Inferior parietal cortex (tissue), 1 donor: ENCODE measurements at regions not wholly inside any gene's neighbourhood (a gene's known extent, or its start where the extent isn't known, plus 50 kb on each side); places are given as distances from the start of the nearest gene placed in this dataset.
"Not testable (repeated sequence)": the region's sequence is repeated elsewhere in the genome, so short reads cannot be mapped to it uniquely, and the experiment has no call there.

ENCODE experiments used
- DNase-seq: peaks from one replicate; pipeline ENCODE4 v3.0.0-alpha.2; 2016; ENCODE audit errors: extremely low spot score

DNA sequence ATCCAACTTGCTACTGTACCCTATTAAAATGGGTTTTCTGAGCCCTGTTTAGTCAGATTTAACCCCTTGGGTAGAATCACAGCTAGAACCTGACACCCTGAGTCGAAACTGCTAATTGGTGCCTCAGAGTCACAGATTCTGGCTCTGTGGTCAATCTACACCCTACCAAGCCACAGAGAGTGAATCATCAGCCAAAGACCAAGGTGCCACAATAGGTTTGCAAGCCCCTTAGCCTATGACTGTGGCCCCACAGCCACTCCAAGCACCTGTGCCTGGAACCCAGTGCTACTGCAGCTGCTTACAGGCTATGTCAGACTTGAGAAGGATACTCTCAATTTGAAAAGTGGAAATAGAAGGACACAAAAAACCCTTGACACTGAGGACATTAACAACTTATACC lies 202.8 kb upstream of the KCND2 start:
- DNase-seq = no peak

DNA sequence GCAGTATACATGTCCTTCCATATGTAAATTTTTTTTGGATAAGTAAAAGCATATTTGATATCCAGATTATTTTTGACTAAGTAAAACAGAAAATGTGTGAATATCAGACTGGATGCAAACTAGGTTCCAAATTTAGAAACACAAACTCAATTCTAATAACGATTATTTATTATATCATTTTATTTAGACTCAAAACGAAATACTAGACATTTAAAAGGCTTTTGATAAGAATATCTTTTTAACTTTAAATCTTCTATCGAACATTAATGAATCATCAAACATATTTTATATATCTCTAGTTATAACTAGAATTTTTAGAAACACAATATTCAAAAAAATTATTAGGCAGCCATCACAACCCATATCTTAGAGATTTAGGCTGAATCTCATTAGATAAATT lies 195.2 kb upstream of the KCND2 start:
- no peak for DNase-seq

DNA sequence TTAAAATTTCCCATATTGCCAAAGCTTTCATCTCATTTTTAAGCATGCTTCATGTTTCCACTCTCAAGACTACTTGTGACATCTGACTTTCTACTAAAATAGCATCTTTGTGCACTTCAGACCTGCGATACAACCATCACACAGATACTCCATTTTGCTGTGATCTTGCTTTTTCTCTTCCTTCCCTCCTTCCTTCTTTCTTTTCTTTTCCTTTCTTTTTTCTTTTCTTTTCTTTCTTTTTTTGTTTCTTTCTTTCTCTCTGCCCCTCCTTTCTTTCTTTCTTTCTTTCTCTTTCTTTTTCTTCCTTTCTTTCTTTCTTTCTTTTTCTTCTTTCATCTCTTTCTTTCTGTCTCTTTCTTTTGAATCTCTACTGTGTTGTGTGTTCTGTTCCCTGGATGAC lies 194.0 kb upstream of the KCND2 start:
- DNase-seq = no peak

DNA sequence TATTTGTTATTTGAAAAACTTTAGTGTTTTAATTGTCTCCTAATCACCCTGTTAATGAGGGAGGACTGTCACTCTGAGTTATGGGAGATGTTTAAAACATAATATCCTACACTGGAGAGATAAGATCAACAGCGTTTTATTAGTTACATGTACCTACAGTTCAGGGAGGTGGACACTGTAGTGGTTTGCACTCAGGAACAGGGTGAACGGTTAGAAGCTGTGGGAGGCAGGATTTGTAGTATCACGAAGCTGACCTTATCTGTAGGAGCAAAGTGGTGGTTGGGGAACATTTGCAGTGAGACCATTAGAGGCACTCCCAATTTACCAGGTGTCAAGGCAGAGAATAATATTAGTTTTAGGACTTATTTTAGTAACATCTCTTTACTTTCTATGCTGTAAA lies 193.3 kb upstream of the KCND2 start:
- no peak for DNase-seq

DNA sequence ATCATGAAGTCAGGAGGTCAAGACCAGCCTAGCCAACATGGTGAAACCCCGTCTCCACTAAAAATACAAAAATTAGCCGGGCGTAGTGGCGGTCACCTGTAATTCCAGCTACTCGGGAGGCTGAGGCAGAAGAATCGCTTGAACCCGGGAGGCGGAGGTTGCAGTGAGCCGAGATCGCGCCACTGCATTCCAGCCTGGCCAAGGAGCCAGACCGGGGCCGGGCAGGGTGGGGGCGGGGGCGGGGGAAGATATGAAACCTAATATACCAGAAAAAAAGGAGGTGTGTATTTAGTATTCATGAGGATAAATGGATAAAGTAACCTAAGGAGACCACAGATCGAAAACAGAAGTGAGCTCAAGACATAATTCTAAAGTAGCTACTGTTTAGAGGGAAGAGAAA lies 186.5 kb upstream of the KCND2 start:
- DNase-seq = not testable (repeated sequence)

DNA sequence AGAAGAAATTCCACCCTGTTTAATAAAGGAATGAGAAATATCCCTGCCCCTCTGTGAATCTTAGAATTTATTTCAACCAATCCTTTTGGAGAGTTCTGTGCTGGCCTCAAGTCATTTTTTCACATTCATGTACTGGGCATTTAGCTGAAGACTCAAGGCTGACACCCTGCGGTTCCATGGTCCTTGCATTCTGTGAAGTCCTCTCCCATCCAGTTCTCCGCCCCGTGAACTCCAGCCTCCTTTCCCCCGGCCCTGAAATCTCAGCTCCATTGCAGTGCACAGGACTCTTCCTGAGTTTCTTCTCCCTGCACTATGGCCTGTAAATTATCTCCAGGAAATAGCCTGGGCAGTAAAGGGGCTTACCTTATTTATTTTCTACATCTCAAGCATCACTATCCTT lies 183.0 kb upstream of the KCND2 start:
- DNase-seq = no peak

DNA sequence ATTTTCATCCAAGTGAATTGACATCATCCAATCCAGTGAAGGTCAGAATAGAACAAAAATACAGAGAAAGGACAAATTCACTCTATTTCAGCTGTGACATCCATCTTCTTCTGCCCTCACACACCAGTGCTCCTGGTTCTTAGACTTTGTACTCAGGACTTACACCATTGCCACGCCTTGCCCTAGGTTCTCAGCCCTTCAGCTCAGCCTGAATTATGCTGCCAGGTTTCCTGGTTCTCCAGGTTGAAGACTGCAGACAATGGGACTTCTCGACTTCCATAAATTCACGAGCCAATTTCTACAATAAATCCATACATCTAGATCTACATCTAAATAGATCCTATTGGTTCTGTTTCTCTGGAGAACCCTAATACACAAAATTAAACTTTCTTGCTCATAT lies 181.2 kb upstream of the KCND2 start:
- DNase-seq = no peak

DNA sequence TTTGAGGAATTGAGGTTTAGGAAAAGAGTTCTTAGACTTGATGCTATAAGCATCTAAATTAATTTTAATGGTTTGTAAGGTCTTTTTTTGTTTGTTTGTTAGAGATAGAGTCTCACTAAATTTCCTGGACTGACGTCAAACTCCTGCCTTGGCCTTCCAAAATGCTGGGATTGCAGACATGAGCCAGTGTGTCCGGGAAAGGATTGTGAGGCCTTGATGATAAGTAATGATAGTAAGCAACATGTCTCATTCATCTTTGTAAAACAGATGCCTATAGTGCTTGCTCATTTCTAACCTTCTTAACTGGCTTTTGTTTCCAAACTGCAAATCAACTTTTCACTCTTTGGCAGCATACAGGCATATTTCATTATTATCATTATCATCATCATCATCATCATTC lies 176.0 kb upstream of the KCND2 start:
- no peak for DNase-seq

DNA sequence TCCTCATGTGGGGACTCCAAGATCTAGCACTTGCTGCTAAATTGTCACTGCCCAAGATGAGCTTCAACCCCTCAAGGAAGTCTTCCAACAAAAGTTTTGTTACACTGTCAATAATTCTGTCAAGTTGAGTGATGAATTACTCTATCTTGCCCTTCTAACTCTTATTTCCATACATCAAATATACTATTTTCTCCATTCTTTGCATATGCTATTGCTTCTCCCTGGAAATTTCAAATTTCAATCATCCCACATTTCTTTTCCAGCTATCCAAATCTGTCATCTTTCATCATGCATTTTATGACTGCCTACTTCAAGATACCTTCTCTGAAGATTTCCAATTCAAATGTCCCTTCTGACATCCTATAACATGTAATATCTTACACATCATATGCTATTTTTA lies 175.2 kb upstream of the KCND2 start:
- no peak for DNase-seq

DNA sequence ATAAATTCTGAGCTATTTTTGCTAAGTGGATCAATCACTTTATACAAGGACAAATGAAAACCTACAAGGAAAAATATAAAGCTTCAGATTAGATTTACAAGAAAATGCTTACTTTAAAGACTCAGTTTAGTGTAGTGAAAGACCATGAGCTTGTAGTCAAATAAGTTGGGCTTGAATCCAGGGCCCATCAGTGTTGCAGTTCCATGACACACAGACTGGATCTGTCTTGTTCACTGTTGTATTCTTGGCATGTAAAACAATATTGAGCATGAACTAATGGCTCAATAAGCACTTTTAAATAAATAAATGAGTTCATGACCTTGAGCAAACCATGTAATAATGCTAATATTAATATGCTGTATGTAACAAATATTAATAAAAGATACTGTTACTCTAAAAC lies 164.6 kb upstream of the KCND2 start:
- DNase-seq = no peak

DNA sequence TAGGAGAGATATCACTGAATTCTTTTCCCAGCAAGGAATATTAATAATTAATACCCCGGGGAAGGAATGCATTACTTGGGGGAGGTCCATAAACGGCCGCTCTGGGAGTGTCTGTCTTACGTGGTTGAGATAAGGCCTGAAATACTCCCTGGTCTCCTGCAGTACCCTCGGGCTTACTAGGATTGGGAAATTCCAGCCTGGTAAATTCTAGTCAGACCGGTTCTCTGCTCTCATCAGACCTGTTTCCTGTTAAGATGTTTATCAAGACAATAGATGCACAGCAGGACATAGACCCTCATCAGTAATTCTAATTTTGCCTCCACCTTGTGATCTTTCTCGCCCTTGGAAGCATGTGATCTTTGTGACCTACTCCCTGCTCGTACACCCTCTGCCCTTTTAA lies 162.8 kb upstream of the KCND2 start:
- no peak for DNase-seq

DNA sequence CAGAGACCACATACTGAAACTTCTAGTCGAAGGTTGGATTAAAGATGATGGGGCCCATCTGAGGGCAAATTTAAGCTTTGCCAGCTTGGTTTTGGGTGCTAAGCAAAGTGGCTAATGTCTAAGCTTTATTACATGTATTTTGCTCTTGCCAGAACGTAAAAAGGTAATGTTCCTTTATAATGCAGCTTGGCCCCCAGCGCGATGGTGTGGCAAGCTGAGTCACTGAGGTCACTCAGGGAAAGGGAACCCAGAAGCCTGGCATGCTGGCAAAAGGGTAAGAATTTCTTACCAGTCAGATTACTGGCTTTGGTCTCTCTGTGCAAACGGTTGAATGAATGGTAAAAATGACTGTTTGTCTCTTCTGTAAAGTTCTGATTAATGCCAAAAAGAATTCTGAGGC lies 158.3 kb upstream of the KCND2 start:
- DNase-seq = no peak

DNA sequence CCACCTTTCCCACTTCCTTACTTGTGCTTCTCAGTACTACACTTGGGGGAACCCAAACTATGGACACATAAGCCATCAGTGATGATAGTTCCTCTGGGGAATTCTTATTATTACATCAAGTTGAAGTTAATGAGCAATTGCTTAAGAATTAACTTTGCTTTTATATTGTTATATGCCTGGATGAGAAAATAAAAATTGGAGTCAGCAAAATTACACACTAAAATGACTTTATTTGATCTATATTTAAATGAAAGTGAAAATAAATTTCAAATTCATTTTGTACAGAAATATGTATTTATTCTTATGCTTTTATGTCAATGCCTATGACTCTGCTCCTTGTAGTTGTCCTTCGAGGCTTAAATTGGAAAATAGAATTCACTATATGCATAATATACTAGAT lies 149.4 kb upstream of the KCND2 start:
- DNase-seq = no peak

DNA sequence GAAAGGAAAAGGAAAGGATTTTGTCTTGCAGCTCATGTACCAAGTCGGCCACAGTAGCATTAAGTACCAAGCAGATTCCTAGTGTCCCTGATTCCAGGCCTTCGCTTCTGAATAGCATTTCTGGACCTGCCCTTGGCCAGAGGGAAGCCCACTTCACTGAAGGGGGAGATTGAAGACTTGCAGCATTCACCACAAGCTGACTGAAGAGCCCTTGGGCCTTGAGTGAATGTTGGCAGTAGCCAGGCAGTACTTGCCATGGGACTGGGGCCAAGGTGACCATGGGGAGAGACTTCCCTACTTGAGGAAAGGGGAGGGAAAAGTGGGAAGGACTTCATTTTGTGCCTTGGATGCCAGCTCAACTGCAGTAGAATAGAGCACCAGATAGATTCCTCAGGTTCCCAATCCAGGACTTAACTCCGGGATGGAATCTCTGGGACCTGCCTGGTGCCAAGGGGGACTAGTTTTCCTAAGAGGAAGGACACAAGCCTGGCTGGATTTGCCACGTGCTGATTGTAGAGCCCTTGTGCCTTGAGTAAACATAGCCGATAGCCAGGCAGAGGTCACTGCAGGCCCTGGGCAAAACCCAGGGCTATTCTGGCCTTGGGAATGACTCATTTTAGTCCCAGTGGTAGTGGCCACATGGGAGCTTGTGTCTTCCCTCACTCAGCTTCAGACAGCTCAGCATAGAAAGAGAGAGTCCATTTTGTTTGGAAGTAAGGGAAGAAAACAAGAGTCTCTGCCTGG lies 141.7 kb upstream of the KCND2 start:
- DNase-seq = no peak

DNA sequence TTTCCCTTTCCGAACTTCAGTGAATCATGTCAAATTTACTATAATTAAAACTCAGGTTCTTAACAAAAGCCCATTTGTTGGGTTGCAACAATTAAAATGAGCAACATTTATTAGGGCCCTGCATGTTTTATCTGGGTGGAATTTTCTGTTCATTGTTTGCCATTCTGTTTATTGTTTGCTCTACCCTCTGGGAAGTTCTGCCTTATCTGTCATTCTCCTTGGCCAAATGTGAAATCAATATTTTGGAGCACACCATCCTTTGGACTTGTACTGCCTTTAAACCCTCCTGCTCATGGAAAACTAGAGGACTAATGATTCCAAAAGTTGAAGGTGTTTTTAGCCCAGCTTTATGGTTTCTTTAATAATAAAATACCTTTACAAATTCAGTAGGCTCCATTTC lies 134.5 kb upstream of the KCND2 start:
- no peak for DNase-seq

DNA sequence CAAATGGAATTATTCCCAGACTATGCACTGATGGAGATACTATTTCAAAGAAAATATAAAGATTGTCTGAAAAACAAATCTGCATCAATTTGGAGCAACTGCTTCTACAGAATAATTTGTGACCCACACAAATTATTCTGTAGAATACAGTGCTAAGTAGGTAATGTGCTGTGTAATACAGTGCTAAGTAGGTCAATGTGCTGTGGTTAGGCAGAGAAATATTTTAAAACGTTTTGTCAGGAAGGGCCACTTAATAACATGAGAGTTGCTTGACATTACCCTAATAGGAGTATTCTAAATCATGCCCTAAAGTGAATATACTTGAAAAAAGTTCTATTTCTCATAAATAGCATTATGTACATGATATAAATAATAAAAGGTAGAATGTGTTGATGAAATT lies 116.5 kb upstream of the KCND2 start:
- no peak for DNase-seq

DNA sequence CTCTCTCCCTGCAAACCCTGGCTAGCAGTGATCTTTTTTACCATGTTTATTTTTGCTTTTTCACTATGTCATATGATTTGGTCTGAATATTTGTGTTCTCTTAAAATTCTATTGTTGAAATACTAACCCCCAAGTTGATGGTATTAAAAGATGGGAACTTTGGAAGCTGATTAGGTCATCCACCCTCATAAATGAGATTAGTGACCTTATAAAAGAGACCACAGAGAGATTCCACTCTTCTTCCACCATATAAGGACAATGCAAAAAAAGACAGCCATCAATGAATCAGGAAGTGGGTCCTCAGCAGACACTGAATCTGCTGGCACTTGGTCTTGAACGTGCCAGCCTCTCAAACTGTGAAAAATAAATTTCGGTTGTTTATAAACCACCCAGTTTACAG lies 112.8 kb upstream of the KCND2 start:
- no peak for DNase-seq

DNA sequence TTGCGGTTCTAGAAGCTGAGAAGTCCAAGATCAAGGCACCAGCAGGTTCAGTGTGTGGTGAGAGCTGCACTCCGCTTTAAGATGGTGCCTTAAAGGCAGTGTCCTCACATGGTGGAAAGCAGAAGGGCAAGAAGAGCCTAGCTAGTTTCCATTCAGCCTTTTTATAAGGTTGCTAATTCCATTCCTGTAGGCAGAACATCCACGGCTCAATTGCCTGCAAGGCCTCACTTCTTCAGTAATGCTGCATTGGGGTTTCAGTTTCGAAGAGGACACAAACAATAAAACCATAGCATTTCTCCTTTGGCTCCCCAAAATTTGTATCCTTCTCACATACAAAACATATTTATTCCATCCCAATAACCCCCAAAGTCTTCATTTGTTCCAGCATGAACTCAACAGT lies 109.5 kb upstream of the KCND2 start:
- DNase-seq = no peak

DNA sequence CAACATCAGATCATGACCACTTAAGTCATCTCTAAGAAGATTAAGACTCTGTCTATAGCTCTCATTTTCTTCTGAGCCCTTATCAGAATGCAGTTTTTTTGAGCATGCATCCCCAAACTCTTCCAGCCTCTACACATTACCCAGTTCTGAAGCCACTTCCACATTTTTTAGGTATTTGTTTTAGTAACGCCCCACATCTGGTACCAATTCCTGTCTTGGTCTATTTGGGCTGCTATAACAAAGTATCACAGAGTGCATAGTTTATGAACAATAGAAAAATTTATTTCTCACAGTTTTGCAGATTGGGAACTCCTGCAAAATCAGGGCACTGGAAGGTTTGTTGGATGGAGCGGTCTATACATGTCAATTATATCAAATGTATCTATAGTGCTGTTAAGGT lies 107.7 kb upstream of the KCND2 start:
- DNase-seq = no peak

DNA sequence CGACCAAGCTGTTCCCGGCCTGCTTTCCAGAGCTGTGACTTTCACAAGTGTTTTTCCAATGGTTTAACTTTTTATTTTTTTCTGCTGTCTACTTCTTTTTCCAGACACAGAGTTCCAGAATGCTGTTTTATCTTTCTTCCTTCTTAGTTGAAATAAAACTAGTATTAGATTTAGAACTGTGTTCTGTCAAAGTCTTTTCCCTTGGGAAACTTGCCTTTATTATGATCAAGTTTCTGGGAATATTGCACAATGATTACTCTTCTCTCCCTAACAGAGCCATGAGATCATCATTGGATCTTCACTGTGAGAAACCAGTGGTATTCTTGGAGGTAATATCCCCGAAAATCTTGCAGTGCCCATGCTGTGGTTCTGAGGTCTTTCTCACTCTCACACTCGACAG lies 104.9 kb upstream of the KCND2 start:
- DNase-seq = no peak

DNA sequence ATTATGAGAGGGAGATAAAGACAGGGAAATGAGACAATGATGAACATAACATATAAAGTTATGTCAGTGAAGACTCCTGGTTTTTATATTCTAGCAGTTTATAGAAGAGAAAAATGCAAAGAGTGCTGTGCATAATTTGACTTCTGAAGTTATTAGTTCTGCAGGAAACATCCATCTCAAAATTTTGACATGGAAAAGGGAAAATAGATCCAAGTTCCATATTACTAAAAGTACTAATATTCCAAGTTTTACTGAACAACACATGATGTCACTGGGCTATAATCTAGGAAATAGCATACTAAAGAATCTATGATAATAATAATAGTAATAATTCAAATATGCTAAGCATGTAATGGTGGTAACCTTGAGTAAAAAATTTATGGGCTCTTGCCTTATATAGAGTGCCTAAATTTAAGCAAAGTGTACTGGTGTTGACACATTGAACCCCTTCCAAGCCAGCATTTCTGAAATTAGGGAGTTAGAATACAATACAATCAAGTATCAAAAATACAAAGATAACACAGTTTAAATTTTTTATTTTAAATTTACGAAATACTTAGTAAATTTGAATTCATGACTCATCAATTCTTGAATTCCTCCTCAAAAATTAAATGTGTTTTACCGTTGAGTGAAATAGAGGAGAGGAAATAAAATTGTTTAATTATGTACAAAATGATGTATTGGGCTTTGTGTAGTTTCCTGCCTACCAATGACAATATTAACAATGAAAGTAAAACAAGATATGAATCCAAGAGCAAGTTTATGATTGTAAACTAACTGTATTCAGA lies 102.8 kb upstream of the KCND2 start:
- no peak for DNase-seq

DNA sequence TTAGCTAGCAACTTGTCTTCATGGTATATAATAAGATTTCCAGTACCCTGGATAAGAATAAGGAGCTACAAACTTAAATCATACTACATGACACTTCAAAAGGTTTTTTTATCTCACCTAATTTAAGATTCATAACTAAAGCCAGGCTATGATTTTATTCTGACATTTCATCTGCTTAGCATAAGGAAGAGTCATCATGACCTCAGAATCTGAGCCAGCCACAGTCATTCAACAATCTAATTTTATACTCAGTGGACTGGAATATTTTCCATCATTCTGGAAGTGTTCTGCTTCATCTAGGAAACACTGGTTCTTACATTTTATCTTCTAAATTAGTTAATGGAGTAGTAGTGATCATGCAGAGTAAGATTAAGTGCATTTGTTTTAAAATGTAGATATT lies 102.1 kb upstream of the KCND2 start:
- DNase-seq = no peak

DNA sequence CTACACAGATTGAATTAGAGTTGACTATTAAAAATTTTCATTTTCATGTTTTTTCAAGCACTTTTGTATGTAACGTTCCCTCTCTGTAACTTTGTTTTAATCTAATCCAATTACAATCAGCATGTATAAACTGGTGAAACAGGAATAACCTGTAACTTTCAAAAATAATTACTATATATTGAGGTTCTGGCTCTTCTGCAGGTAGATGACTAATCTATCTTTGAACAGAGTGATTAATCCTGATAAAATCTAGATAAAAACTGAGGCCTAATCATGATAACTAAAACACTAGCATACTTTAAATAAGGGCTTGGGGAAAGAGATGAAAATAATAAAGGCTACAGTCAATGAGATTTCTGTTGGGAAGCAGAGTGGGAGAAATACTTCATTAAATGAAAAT lies 101.6 kb upstream of the KCND2 start:
- DNase-seq = no peak

DNA sequence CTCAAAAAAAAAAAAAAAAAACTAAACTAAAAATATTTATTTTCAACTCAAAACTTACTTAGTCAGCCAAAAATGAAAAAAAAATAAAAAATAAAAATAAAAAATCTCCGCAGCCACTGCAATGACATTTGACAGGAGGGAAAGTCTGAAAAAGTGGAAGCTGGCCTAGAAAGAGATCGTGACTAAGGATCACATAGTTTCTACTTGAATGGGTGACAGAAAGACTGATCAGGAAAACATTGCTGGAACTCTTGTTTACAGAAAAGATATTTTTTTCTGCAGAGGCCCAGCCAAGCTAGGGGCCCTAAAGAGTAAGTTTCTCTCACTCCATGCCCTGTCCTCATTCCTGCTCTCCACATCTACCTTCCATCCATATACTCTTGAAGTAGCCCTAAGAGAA lies 92.8 kb upstream of the KCND2 start:
- DNase-seq = no peak
